GM15510 (cell line): ENCODE measurements at regions not wholly inside any gene's neighbourhood (a gene's known extent, or its start where the extent isn't known, plus 50 kb on each side); places are given as distances from the start of the nearest gene placed in this dataset.

Source experiments
- POLR2A ChIP-seq: IDR thresholded peaks from 3 replicates; pipeline ENCODE4 v1.6.1; 2011; ENCODE audit warnings: borderline replicate concordance; ENCODE audit not compliant: insufficient read length; ENCODE audit errors: extremely low read depth

DNA sequence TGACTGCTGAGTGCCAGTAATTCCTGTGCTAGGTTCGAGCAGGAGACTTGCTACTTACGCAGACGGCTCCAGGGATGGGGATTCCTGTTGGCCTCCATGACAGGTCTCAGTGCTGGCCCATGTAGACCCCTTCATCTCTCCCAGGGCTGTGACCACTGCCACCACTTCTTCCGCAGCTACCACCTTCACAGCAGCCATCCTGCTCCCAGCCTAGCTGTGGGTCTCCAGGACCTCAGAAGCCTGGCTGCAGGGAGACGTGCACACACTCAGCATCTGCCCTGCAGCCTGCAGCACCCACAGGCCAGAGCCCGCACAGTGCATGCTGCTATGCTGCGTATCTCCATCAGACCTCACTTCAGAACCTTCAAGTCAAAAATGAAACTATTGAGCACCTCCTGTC lies 1503.9 kb downstream of the BRD1 start:
- no peak for TF ChIP-seq POLR2A

DNA sequence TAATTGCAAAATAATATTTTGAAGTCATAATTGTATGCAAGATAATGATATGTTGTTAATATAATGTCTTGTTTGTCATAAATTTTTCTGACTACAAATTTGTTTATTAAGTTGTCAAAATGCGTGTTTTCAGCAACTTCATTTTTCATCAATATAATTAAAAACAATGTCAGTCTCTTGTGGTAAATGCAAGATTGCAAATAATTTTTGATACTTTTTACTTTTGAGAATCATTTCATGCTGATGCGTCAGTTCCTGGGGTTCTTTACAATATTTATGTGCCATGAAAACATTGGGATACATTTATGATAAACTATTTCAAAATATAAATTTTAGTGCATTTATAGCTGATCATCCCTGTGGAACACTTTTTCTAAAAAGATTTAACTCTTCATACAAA lies 1504.8 kb downstream of the BRD1 start:
- TF ChIP-seq POLR2A = no peak

DNA sequence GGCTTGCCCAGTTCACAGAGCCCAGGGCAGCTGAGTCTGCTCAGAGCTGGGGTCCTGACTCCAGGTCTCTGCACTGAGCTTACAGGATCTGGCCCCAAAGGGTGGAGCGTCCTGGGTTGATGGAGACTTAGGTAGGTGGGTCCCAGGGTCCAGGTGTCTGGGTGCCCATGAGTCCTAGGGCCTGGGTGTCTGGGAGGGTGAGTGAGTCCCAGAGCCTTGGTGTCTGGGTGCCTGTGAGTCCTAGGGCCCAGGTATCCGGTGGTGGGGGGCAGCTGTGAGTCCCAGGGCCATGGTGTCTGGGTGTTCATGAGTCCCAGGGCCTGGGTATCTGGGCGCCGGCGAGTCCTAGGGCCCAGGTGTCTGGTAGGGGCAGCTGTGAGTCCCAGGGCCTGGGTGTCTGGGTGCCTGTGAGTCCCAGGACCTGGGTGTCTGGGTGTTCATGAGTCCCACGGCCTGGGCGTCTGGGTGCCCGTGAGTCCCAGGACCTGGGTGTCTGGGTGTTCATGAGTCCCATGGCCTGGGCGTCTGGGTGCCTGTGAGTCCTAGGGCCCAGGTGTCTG lies 1505.6 kb downstream of the BRD1 start:
- no peak for TF ChIP-seq POLR2A

DNA sequence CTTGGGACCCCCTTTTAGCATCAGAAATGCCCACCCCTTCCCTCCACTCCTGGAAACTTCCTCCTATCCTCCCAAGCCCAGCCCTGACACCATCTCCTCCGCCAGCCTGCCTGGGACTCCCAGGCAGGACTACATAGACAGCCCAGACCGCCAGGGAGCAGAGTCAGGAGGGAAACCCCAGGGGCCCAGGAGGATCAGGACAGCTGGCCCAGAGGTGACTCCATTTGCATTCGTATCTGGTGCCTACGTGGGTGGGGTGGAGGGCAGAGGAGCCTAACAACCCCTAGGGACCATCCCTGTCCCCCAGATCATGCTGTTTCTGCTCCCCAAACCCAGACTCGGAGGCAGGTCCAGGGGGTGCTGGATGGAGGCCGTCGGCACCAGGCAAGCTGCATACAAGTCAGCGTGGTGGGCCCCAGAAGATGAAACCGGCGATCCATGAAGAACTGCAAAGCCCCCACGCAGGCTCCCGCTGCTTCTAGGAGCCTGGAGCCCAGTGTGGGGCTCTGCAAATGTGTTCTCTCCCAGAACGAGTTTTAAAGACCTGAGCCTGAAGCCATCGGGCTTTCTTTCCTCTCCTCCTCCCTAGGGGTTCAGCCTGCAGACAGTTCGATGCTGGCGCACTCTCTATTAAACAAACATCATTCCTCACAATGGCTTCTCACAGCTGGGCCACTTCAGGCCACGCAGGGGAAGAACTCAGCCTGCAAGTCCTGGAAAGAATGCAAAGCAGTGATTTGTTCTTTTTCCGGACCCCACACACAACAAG lies 1506.8 kb downstream of the BRD1 start:
- no peak for TF ChIP-seq POLR2A

DNA sequence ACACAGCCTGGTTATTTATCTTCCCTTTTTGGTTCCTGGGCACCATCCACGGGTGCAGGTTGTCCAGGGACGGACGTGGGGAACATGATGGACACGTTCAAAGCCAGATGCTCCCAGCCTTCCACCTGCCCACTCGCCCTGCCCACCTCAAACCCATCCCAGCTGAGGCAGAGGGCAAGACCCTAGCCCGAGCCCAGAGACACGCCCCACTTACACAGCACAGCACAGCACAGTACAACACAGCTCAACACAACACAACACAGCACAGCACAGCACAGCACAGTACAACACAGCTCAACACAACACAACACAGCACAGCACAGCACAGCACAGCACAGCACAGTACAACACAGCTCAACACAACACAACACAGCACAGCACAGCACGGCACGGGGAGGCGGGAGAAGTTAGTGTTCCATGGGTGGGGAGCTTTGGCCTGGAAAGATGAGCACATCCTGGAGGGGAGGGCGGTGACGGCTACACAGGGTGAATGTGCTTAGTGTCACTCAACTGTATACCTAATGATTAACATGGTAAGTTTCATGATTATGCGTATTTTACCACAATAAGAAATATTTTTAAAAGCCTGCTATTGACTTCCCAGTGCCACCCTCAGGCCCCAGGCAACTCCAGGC lies 1507.5 kb downstream of the BRD1 start:
- no peak for TF ChIP-seq POLR2A

DNA sequence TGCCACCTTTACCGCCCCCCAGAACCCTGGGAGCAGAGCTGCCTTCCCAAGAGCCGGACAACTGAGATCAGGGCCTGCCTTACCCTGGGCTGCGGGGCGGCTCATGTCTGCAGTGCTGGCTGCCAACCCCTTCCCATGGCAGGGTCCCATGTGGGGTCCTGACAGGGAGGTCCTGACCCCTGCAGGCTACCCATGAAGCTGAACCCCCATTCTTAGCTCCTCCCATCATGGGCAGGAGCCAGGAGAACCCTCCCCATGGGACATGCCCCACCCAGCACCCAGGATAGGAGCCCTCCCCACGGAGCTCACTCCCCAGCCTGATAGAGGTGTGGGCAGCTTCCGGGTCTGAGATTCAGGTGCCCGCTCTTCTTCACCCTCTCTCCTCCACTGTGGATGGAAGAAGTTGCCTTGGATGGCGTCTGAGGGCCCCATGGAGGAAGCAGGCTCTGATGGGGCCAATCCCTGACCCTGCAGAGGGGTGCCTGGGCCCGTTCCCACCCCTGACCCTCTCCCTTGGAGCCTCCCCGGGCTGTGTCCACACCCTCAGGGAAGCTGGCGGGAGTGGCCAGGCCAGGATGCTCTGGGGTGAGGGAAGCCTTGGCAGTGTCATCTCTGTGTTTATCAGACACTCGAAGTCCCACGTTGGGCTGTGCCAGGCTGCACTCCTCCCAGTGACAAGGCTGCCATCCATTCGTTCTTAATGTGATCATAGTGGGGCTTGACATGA lies 1508.2 kb downstream of the BRD1 start:
- no peak for TF ChIP-seq POLR2A

DNA sequence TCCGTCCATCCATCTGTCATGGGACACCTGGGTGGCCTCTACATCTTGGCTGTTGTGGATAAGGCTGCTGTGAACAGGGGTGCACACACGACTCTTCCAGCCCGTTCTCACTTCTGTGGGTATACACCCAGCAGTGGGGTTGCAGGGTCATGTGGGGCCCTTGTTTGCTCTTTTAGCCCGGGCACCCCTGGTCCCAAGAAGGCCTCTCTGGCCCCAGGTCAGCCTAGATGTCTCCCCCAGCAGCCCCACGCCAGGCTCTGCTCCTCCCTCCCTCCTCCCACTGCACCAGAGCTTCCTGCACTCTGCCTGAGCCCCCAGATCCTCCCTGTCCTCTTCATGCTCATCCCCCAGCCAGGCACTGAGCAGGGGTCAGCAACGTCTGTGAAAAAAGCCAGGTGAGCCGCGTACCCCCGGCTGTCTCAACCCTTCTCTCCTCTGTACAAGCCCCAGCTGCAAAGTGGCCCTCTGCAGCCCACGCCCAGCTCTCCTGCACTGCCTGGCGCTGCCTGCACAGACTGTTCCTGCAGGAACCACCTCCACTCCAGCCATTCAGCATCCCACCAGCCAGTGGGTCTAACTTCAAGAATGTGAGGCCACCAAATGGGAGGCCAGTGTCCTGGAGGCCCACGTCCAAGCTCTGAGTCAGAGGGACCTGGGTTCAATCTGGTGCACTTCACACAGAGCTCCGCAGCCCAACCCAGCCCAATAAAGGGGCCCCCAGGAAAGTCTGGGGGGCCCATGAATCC lies 1508.9 kb downstream of the BRD1 start:
- no peak for TF ChIP-seq POLR2A

DNA sequence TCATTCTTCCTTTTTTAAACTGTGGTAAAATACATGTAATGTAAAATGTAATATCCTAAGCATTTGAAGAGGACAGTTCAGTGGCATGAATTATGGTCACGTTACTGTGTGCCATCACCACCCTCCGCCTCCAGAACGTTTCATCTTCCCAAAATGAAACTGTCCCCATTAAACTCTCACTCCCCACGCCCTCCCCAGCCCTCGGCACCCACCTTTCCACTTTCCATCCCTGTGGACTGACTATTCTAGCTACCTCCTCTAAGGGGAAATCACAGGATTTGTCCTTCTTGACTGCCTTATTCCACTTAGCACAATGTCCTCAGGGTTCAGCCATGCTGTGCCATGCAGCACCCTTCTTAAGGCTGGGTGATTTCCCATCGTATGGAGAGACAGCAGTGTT lies 1509.5 kb downstream of the BRD1 start:
- TF ChIP-seq POLR2A = no peak

DNA sequence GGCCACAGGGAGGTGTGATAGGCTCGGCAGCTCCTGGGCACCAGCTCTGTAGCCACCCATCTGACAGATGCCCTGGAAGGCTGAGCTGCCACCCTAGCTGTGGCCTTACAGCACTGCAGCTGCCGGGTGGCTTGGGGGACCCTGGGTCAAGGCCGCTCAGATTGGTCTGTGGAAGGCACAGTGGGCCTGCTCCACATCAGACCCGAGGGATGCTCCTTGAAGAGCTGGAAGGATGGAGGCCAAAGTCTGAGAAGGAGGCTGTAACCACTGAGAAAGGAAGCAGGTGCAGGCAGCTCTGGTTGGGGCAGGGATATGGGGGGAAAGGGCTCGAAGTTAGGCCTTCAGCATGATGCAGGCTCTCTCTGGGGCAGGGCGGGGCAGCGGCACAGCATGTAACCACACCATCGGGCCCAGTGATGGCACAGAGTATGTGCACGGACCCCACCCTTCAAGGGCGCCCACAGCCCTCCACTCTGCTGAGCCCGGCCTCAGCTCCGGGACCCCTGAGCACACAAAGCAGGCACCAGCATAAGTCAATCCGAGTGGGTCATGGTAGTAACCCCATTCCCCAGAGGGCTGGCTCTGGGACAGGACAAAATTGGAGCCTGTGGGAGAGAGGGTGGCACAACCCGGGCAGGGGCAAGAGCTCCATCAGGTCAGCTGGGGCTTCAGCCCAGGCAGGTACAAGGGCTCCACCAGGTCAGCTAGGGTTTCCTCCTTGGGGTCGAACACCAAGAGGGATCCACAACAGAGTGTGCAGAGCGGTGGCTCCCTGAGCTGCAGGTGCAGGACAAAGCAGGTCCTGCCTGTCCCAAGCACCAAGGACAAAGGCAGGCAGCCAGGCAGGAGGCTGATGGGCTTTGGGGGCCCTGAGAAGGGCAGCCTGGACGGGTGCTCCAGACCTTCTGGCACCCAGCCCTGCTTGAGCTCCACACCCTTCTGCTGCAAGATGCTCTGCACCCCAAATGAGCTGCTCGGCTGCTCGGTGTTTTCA lies 1511.1 kb downstream of the BRD1 start:
- no peak for TF ChIP-seq POLR2A

DNA sequence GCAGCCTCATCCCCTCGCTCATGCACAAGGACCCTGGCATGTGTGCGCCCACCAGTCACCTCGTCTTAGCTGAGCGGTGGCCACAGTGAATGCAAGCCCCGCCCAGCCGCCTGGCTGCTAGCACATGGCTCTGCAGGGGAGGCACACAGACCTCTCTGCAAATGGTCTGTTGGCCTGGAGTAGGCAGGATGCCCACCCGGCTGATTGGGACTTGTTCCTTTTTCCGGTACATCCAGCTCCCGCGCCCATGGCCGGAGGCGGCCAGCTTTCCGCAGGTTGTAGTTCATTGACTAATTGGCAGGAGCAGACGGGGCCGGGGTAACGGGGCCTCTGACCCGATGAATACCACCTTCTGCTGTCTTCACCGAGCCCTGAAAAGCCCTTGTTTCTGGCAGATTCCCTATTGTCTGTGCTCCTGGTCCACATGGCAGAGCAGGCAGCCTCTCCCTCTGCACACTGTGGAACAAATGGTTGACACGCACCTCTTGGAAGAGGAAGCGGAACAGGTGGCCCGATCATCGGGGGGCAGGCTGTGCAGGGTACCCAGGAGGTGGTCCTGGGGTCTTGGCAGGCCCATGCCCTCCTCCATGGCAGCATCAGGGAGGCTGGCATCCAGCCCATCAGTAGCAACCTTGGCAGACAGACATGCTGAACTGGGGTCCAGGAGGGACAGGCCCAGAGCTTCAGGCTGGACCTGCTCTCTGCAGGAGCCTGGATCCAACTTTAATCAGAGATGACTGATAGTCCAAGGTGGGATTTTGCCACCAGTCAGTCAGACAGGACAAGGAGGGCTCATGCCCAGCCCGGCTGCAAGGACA lies 1512.0 kb downstream of the BRD1 start:
- TF ChIP-seq POLR2A = no peak

DNA sequence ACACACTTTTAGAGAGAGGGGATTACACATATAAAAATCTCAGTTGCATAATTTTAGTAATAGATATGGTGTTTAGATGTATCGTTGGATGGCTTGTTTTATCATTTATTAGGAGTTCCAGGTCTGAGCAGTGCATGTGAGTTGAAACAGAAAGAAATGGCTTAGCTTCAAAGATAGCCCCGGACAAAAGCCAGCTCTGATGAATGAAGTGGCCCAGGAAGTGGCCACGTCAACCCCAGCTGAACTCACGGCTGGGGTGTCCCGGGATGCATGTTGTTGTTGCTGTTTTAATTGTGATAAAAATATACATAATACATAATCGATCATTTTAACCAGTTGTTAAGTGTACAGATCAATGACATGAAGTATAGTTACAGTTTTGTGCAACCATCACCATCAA lies 1513.6 kb downstream of the BRD1 start:
- TF ChIP-seq POLR2A = no peak

DNA sequence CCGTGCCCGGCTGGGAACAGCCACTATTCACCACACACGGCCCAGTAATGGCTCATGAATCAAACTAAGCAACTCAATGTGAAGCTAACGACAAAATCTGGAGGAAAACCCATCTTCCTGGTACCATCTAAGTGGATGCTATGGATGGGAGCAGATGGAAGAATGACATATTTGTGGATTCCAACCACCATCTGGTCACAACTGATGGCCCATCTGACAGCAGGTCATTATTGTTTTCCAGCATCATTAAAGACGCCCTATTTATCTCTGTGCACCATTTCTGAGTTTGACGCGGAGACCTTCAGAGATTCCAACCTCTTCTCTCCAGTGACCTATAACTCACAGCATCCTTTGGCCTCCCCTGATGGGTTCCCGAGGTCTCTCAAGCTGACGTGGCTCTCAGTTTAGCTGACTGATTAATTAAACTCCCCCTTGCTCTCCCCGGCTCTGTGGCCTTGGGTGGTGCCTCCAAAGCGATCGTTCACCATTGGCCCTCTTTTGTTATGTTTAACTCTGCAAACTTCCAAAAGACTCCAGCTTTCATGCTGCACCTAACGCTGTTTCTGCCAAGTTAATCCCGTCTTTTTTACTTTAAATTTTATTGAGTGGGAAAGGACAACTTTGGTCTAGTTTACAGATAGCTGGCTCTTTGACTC lies 1514.4 kb downstream of the BRD1 start:
- TF ChIP-seq POLR2A = no peak
